K562 (cell line): ENCODE measurements at regions not wholly inside any gene's neighbourhood (a gene's known extent, or its start where the extent isn't known, plus 50 kb on each side); places are given as distances from the start of the nearest gene placed in this dataset.

ENCODE experiments used
- ATAC-seq: fragments of 200-7000 bp; cut with Tn5 transposase; 3 replicates; pipeline ENCODE4 v1.9.1; 2020; ENCODE audit warnings: moderate library complexity
- BruUV-seq: library from RNA; stranded (reverse); fragments of 400-500 nt; replicated peaks from 2 replicates; lab custom pipeline; 2021; lab: Mats Ljungman, UMichigan
- CTCF ChIA-PET: fragments of 300-600 bp; formaldehyde crosslinking; extraction: SDS; loops from one replicate; lab custom pipeline; 2021; ENCODE audit warnings: low intra/inter-chr PET ratio; lab: Yijun Ruan, JAX
- POLR2A ChIA-PET: fragments of 300-600, 350-650 bp; sonication (Branson Sonifier 250); formaldehyde crosslinking; extraction: SDS; loops from one replicate; lab custom pipeline; 2021; ENCODE audit warnings: antibody characterized with exemption, inconsistent platforms; lab: Yijun Ruan, JAX
- DNase-seq, 4 experiments: peaks; one replicate each; pipeline versions ENCODE4 v3.0.0 to v3.0.0-alpha.2; 2011 to 2018; ENCODE audit warnings: low spot score in 3 of 4, mixed read lengths in 3 of 4; ENCODE audit errors: extremely low read depth in 1 of 4
- FAIRE-seq: peaks from 2 replicates; lab custom pipeline; 2011; peaks lifted over from hg19 to GRCh38; lab: Jason Lieb, UNC
- H2AFZ ChIP-seq: 2 replicates; pipeline ENCODE4 v1.6.0; 2011; ENCODE audit warnings: low read depth, low read length, control low read depth, inconsistent platforms
- H3K27ac ChIP-seq: fragments of 200-600 bp; 3 replicates; pipeline ENCODE4 v1.8.0; 2011; ENCODE audit warnings: low read depth, mild to moderate bottlenecking, control low read depth, inconsistent platforms, low read length, moderate library complexity, mixed read lengths; ENCODE audit errors: extremely low read depth
- H3K27me3 ChIP-seq, 2 experiments: fragments of 300-600 bp in 1 of 2; 2 replicates in 1 of 2; 3 replicates in 1 of 2; pipeline versions ENCODE4 v1.6.0 to v1.8.0; 2011; ENCODE audit warnings: inconsistent platforms in 2 of 2, low read length in 2 of 2, mild to moderate bottlenecking in 1 of 2, mixed read lengths in 1 of 2, moderate library complexity in 1 of 2; ENCODE audit not compliant: control insufficient read depth in 2 of 2, insufficient read depth in 2 of 2
- H3K36me3 ChIP-seq: fragments of 300-600 bp; 3 replicates; pipeline ENCODE4 v1.8.0; 2011; ENCODE audit warnings: mild to moderate bottlenecking, low read length, inconsistent platforms; ENCODE audit not compliant: control insufficient read depth, insufficient read depth
- H3K4me1 ChIP-seq, 2 experiments: fragments of 200-600 bp in 1 of 2; replicated peaks in 1 of 2; 2 replicates in 1 of 2; 3 replicates in 1 of 2; pipeline versions ENCODE4 v1.5.1 to v1.8.0; 2011; ENCODE audit warnings: inconsistent platforms in 2 of 2, low read length in 2 of 2, mild to moderate bottlenecking in 1 of 2, mixed read lengths in 1 of 2, moderate library complexity in 1 of 2; ENCODE audit not compliant: control insufficient read depth in 2 of 2, insufficient read depth in 2 of 2
- H3K4me2 ChIP-seq: 2 replicates; pipeline ENCODE4 v1.6.1; 2011; ENCODE audit warnings: low read length, control low read depth, inconsistent platforms, mixed read lengths; ENCODE audit not compliant: insufficient read depth
- H3K4me3 ChIP-seq: fragments of 200-600 bp; sonication (generic), shearing (Covaris generic); 2 replicates; pipeline ENCODE4 v1.5.1; 2016; ENCODE audit warnings: control low read depth, inconsistent platforms
- H3K79me2 ChIP-seq: fragments of 200-600 bp; 3 replicates; pipeline ENCODE4 v1.8.0; 2011; ENCODE audit warnings: low read length, inconsistent platforms; ENCODE audit not compliant: control insufficient read depth, insufficient read depth
- H3K9ac ChIP-seq, 2 experiments: 2 replicates each; pipeline versions ENCODE4 v1.6.0 to v1.6.1; 2011; ENCODE audit warnings: low read depth in 2 of 2, low read length in 2 of 2, control low read depth in 1 of 2, inconsistent platforms in 1 of 2, mild to moderate bottlenecking in 1 of 2, mixed read lengths in 1 of 2; ENCODE audit not compliant: insufficient read depth in 1 of 2
- H3K9me1 ChIP-seq: one replicate; pipeline ENCODE4 v1.6.0; 2011; ENCODE audit warnings: inconsistent platforms, mild to moderate bottlenecking, low read length, moderate library complexity; ENCODE audit not compliant: control insufficient read depth, insufficient read depth
- H3K9me3 ChIP-seq: replicated peaks from 2 replicates; pipeline ENCODE4 v1.5.1; 2011; ENCODE audit warnings: low read depth, low read length, inconsistent platforms; ENCODE audit not compliant: control insufficient read depth, insufficient read depth
- H4K20me1 ChIP-seq: replicated peaks from 2 replicates; pipeline ENCODE4 v1.6.1; 2011; ENCODE audit warnings: low read length, inconsistent platforms, mixed read lengths; ENCODE audit not compliant: control insufficient read depth, insufficient read depth
- ATF4 ChIP-seq: fragments of 450-650 bp; formaldehyde crosslinking; IDR thresholded peaks from 2 replicates; pipeline ENCODE4 v1.4.0; 2022; ENCODE audit warnings: mild to moderate bottlenecking, moderate library complexity
- ATF7 ChIP-seq: fragments of 450-650 bp; IDR thresholded peaks from 2 replicates; pipeline ENCODE4 v1.7.1; 2014; ENCODE audit warnings: mild to moderate bottlenecking, moderate library complexity
- FOXP4 ChIP-seq: sonication (generic); formaldehyde crosslinking; IDR thresholded peaks from 2 replicates; pipeline ENCODE4 v1.8.0; 2022; ENCODE audit warnings: mild to moderate bottlenecking, missing genetic modification reagents, borderline replicate concordance
- HNRNPLL ChIP-seq: fragments of 200-400 bp; formaldehyde crosslinking; IDR thresholded peaks from 2 replicates; pipeline ENCODE4 v1.6.1; 2017; ENCODE audit warnings: low read length, low read depth, mild to moderate bottlenecking; ENCODE audit not compliant: poor library complexity, severe bottlenecking
- KAT7 ChIP-seq: sonication (generic); formaldehyde crosslinking; IDR thresholded peaks from 2 replicates; pipeline ENCODE4 v1.8.0; 2022; ENCODE audit warnings: missing genetic modification reagents, mild to moderate bottlenecking, borderline replicate concordance
- MXI1 ChIP-seq: IDR thresholded peaks from 2 replicates; pipeline ENCODE4 v1.6.1; 2011; ENCODE audit warnings: low read depth, mild to moderate bottlenecking, improper control_type of control experiment, low read length
- POLR2G ChIP-seq: fragments of 200-400 bp; formaldehyde crosslinking; IDR thresholded peaks from 2 replicates; pipeline ENCODE4 v1.6.1; 2017; ENCODE audit warnings: low read depth, mild to moderate bottlenecking, antibody characterized with exemption, low read length, moderate library complexity
- PRMT5 ChIP-seq: sonication (generic); formaldehyde crosslinking; IDR thresholded peaks from 2 replicates; pipeline ENCODE4 v1.5.0; 2020; ENCODE audit warnings: missing genetic modification reagents
- SAFB ChIP-seq: fragments of 200-400 bp; formaldehyde crosslinking; IDR thresholded peaks from 2 replicates; pipeline ENCODE4 v1.6.1; 2017; ENCODE audit warnings: low read depth, low read length, borderline replicate concordance
- TCFL5 ChIP-seq: fragments of 250-450 bp; sonication (Bioruptor Pico); conservative IDR thresholded peaks from 2 replicates; pipeline ENCODE4 v1.6.1; 2021; ENCODE audit warnings: mild to moderate bottlenecking, moderate library complexity, matching md5 sums
- ZNF41 ChIP-seq: fragments of 250-450 bp; sonication (Bioruptor Pico); conservative IDR thresholded peaks from 2 replicates; pipeline ENCODE4 v1.4.0; 2020; ENCODE audit warnings: mild to moderate bottlenecking
- WGBS: fragments of 100-300 bp; shearing (Covaris generic); methylation state at CpG from one replicate; pipeline ENCODE4 v1.1.6; 2016; ENCODE audit warnings: low coverage, mixed read lengths; ENCODE audit not compliant: insufficient coverage; ENCODE audit errors: missing lambda C conversion rate; 5-methylcytosine and 5-hydroxymethylcytosine counted together
- in situ Hi-C: fragments of 300-500 bp; cut with MboI; formaldehyde crosslinking; loops from 4 replicates; pipeline ENCODE4 v1.15.0; 2018; ENCODE audit warnings: inconsistent platforms, mixed read lengths
- intact Hi-C: fragments of 100-400 bp; cut with micrococcal nuclease; formaldehyde crosslinking; loops from 2 replicates; pipeline ENCODE4 v1.14.2; 2022
- TF ChIP-seq, protein P1 (sequence below), 3 experiments: IDR thresholded peaks in 2 of 3; conservative IDR thresholded peaks in 1 of 3; 2 replicates each; pipeline ENCODE4 v1.5.1; 2011 to 2012; ENCODE audit warnings: low read length in 3 of 3, mild to moderate bottlenecking in 3 of 3, control low read depth in 2 of 3, improper control_type of control experiment in 1 of 3, inconsistent platforms in 1 of 3, low read depth in 1 of 3, mixed read lengths in 1 of 3, moderate library complexity in 1 of 3; ENCODE audit not compliant: insufficient read depth in 2 of 3

DNA sequence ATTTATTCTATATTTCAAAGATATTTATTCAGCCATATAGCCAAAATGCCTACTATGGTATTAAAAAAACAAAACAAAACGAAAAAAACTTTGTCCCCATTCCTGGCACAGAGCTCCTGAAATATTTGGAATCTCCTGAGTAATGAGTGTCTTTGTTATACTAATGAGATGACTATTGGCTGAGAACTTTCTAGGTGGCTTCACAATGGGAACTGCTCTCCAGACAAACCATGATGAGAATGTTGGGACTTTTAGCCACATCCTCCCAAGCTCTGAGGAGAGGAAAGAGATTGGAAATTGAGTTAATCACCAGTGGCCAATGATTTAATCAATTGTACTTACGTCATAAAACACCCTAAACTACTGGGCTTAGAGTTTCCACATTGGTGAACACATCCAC lies 631.8 kb upstream of the SETBP1 start:
- no peak overlapping the region for H3K4me3 ChIP-seq
- no peaks in the 10 kb centered on the region for H4K20me1 ChIP-seq
- ATAC-seq (no peak), FAIRE-seq (no peak), DNase-seq (no peak)
- H3K9me1 ChIP-seq: no peaks in the 10 kb centered on the region
- no peak overlapping the region for H3K4me2 ChIP-seq
- no peaks in the 10 kb centered on the region for H3K36me3 ChIP-seq
- no TSS peak for BruUV-seq
- no peak overlapping the region for H3K9ac ChIP-seq
- TF ChIP-seq POLR2G: no peak
- TF ChIP-seq HNRNPLL: no peak
- H3K9me3 ChIP-seq: no peaks in the 10 kb centered on the region
- H3K27me3 ChIP-seq: no peaks in the 10 kb centered on the region
- ChIA-PET POLR2A (no interaction called here), CTCF (no interaction called here)
- 0% methylated on average over 2 of the region's 2 CpGs for WGBS
- intact Hi-C loops: no loop called here
- H3K4me1 ChIP-seq: no peaks in the 10 kb centered on the region
- H3K79me2 ChIP-seq: no peaks in the 10 kb centered on the region
- in situ Hi-C loops: no loop called here
- no peak overlapping the region for H2AFZ ChIP-seq
- H3K27ac ChIP-seq: no peak overlapping the region

DNA sequence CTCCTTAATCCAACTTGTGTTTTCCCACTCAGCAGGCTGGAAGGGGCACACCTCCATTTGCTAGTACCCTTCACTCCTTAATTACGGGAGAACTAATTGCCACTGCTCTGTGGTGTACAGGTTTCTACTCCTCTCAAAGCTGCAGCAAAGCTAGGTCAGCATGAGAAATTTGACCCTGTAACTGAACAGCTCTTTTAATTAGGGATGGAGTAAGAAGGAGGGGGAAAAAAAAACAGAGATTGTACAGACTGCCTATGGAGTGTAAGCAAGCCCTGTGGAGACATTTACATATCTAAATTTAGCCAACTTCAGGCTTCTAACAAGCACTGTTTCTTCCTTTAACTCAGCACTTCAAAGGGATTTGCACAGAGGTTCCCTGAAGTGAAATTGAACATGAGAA lies 629.7 kb upstream of the SETBP1 start:
- Histone ChIP-seq H3K9me3 (no peaks in the 10 kb centered on the region), H3K27me3 (no peaks in the 10 kb centered on the region), H3K9me1 (no peaks in the 10 kb centered on the region), H3K79me2 (no peaks in the 10 kb centered on the region), H3K27ac (no peak overlapping the region), H3K9ac (no peak overlapping the region), H3K4me3 (no peak overlapping the region), H2AFZ (no peak overlapping the region), H4K20me1 (no peaks in the 10 kb centered on the region), H3K4me1 (no peaks in the 10 kb centered on the region), H3K4me2 (no peak overlapping the region), H3K36me3 (no peaks in the 10 kb centered on the region)
- no peak for FAIRE-seq
- CTCF ChIA-PET: no interaction called here
- no TSS peak for BruUV-seq
- no peak for ATAC-seq
- POLR2A ChIA-PET: no interaction called here
- intact Hi-C loops (no loop called here), in situ Hi-C loops (no loop called here)
- WGBS: 0% methylated on average over 1 of the region's 1 CpG
- no peak for DNase-seq
- TF ChIP-seq, protein P1, sequence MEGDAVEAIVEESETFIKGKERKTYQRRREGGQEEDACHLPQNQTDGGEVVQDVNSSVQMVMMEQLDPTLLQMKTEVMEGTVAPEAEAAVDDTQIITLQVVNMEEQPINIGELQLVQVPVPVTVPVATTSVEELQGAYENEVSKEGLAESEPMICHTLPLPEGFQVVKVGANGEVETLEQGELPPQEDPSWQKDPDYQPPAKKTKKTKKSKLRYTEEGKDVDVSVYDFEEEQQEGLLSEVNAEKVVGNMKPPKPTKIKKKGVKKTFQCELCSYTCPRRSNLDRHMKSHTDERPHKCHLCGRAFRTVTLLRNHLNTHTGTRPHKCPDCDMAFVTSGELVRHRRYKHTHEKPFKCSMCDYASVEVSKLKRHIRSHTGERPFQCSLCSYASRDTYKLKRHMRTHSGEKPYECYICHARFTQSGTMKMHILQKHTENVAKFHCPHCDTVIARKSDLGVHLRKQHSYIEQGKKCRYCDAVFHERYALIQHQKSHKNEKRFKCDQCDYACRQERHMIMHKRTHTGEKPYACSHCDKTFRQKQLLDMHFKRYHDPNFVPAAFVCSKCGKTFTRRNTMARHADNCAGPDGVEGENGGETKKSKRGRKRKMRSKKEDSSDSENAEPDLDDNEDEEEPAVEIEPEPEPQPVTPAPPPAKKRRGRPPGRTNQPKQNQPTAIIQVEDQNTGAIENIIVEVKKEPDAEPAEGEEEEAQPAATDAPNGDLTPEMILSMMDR (IDR thresholded peaks at IDR 0.05 in 2 of 3, conservative IDR thresholded peaks at IDR 0.05 in 1 of 3; ENCODE audit: insufficient read depth in 2 of 3, low read depth in 1 of 3, low read length in 3 of 3): no peak
- TF ChIP-seq PRMT5 (CRISPR knock-in tag): no peak
- TF ChIP-seq KAT7 (CRISPR knock-in tag): no peak
- TF ChIP-seq FOXP4 (CRISPR knock-in tag): no peak
- TF ChIP-seq MXI1: no peak
- no peak for TF ChIP-seq ZNF41
- TF ChIP-seq TCFL5 (CRISPR knock-in tag): no peak
- TF ChIP-seq ATF7: no peak
- TF ChIP-seq ATF4 (CRISPR knock-in tag): no peak
- TF ChIP-seq SAFB: no peak
